Thyroid gland (tissue), 4 donors: ENCODE measurements at regions not wholly inside any gene's neighbourhood (a gene's known extent, or its start where the extent isn't known, plus 50 kb on each side); places are given as distances from the start of the nearest gene placed in this dataset.

Experiments
- POLR2A ChIP-seq, 2 donors: fragments of 450-650 bp; IDR thresholded peaks; one replicate each; pipeline ENCODE4 v1.6.1; 2017; ENCODE audit warnings: antibody characterized with exemption in 2 of 2, mild to moderate bottlenecking in 2 of 2, moderate library complexity in 1 of 2
- TF ChIP-seq, protein P1 (sequence below), 6 experiments: fragments of 200-600 bp in 3 of 6; fragments of 450-650 bp in 3 of 6; sonication (generic) in 3 of 6; IDR thresholded peaks; one replicate each; pipeline ENCODE4 v1.5.1; 2016 to 2019; ENCODE audit warnings: antibody characterized with exemption in 6 of 6, mild to moderate bottlenecking in 2 of 6, inconsistent platforms in 1 of 6, moderate library complexity in 1 of 6

DNA sequence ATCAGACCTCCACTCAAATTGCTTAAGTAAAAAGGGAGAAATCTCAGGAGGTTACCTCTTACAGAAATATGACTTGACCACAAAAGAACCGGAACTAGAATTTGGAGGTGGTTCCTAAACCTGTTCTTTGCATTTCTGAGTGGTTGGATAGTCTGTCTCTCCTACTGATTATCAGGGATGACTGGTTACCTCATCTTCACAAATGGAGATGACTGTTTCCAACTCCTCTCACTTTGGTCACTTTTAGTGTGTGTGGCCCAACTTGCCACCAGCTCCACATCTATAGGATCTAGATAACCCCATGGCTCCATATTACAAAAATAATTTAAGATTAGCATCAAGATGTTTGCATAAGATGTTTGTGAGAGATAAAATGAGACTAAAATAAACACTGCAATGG is 95.5 kb downstream of the CCDC71L start:
- no peak for TF ChIP-seq POLR2A (IDR thresholded peaks at IDR 0.05)
- TF ChIP-seq, protein P1, sequence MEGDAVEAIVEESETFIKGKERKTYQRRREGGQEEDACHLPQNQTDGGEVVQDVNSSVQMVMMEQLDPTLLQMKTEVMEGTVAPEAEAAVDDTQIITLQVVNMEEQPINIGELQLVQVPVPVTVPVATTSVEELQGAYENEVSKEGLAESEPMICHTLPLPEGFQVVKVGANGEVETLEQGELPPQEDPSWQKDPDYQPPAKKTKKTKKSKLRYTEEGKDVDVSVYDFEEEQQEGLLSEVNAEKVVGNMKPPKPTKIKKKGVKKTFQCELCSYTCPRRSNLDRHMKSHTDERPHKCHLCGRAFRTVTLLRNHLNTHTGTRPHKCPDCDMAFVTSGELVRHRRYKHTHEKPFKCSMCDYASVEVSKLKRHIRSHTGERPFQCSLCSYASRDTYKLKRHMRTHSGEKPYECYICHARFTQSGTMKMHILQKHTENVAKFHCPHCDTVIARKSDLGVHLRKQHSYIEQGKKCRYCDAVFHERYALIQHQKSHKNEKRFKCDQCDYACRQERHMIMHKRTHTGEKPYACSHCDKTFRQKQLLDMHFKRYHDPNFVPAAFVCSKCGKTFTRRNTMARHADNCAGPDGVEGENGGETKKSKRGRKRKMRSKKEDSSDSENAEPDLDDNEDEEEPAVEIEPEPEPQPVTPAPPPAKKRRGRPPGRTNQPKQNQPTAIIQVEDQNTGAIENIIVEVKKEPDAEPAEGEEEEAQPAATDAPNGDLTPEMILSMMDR (IDR thresholded peaks at IDR 0.05), result no peak
